ENCODE measurements at regions not wholly inside any gene's neighbourhood (a gene's known extent, or its start where the extent isn't known, plus 50 kb on each side); places are given as distances from the start of the nearest gene placed in this dataset.

GRCh38 chr6:24004062-24004461 lies 122.0 kb upstream of the NRSN1 start:
- TF ChIP-seq, protein P1, sequence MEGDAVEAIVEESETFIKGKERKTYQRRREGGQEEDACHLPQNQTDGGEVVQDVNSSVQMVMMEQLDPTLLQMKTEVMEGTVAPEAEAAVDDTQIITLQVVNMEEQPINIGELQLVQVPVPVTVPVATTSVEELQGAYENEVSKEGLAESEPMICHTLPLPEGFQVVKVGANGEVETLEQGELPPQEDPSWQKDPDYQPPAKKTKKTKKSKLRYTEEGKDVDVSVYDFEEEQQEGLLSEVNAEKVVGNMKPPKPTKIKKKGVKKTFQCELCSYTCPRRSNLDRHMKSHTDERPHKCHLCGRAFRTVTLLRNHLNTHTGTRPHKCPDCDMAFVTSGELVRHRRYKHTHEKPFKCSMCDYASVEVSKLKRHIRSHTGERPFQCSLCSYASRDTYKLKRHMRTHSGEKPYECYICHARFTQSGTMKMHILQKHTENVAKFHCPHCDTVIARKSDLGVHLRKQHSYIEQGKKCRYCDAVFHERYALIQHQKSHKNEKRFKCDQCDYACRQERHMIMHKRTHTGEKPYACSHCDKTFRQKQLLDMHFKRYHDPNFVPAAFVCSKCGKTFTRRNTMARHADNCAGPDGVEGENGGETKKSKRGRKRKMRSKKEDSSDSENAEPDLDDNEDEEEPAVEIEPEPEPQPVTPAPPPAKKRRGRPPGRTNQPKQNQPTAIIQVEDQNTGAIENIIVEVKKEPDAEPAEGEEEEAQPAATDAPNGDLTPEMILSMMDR (IDR thresholded peaks at IDR 0.05; ENCODE audit: low read length, missing control alignments): no peak
- no peak overlapping the region for H3K4me3 ChIP-seq (replicated peaks; ENCODE audit: low read depth, low read length)
- peak; percentile 0 for DNase-seq (ENCODE audit: low read depth)

DNA sequence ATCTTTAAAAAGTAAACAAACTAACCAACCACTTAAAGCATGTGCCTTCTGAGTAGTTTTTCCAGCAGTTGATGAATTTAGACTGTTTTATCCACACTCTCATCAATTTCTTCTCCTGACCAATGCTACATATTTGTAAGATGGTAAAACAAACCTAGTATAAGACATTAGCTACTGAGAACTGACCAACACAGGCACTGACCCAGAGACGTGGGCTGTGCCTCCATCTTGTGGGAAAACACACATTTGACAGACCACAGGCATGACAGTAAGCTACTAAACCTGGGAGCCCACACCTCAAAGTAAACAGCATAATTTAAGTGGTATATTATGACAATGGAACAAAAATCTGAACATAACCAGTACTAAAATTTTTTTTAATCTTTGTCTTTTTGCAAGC lies 121.4 kb upstream of the NRSN1 start:
- no peak for DNase-seq (ENCODE audit: low read depth)
- TF ChIP-seq, protein P1 (IDR thresholded peaks at IDR 0.05; ENCODE audit: low read length, missing control alignments): no peak
- no peak overlapping the region for H3K4me3 ChIP-seq (replicated peaks; ENCODE audit: low read depth, low read length)

GRCh38 chr6:24006254-24006653 lies 119.8 kb upstream of the NRSN1 start:
- TF ChIP-seq, protein P1 (IDR thresholded peaks at IDR 0.05; ENCODE audit: low read length, missing control alignments): no peak
- no peak for DNase-seq (ENCODE audit: low read depth)
- no peak overlapping the region for H3K4me3 ChIP-seq (replicated peaks; ENCODE audit: low read depth, low read length)

DNA sequence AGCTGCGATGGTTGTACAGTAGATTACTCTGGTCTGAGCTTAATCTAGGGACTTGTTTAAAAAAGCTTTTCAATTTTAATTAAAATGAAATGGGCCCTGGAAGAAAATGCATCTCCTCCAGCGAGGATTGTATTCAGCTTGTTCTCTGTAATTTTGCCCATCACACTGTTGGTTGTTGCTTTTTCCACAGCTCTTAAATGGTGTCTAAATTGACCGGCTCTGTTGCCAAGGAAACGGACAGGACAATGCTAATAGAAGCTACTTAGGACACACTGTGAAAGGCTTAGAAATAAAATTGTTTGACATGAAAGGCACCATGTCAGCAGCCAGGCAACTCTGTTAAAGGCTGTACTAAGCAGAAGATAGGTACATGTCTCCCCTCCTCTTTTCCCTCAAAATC lies 116.7 kb upstream of the NRSN1 start:
- TF ChIP-seq, protein P1 (IDR thresholded peaks at IDR 0.05; ENCODE audit: low read length, missing control alignments): no peak

DNA sequence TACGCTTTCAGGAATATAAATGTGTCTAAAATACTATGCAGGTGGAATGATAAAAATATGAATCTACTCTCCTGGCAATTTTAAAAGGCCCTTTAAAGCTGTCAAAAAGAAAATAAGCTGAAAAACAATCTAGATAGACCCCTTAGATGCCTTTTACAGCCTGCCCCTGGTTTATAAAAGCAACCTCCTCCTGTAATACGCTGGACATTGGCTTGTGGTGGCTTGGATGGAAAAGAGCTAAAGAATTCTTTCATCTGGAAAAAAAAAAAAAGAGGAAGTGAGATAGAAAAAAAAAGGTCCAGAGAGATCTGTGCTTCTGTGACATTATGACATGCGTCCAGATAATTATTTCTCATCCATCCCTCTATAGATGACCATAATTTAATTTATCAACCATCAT lies 115.9 kb upstream of the NRSN1 start:
- no peak for DNase-seq (ENCODE audit: low read depth)
- no peak overlapping the region for H3K4me3 ChIP-seq (replicated peaks; ENCODE audit: low read depth, low read length)
- TF ChIP-seq, protein P1 (IDR thresholded peaks at IDR 0.05; ENCODE audit: low read length, missing control alignments): no peak

More for the DNA sequence above, 116.7 kb upstream of the NRSN1 start:
- DNase-seq (ENCODE audit: low read depth): no peak
- no peak overlapping the region for H3K4me3 ChIP-seq (replicated peaks; ENCODE audit: low read depth, low read length)

DNA sequence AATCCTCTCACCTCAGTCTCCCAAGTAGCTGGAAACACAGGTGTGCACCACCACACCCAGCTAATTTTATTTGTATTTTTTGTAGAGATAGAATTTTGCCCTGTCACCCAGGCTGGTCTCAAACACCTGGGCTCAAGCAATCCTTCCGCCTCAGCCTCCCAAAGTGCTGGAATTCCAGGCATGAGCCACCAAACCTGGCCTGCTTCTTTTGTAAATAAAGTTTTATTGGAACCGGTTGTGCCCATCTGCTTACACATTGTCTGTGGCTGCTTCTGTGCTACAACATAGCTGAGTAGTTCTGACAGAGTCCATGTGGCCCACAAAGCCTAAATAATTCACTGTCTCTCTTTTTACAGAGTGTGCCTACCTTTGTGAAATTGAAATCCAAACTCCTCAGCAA lies 109.7 kb upstream of the NRSN1 start:
- no peak for DNase-seq (ENCODE audit: low read depth)
- H3K4me3 ChIP-seq (replicated peaks; ENCODE audit: low read depth, low read length): no peak overlapping the region
- TF ChIP-seq, protein P1 (IDR thresholded peaks at IDR 0.05; ENCODE audit: low read length, missing control alignments): no peak

DNA sequence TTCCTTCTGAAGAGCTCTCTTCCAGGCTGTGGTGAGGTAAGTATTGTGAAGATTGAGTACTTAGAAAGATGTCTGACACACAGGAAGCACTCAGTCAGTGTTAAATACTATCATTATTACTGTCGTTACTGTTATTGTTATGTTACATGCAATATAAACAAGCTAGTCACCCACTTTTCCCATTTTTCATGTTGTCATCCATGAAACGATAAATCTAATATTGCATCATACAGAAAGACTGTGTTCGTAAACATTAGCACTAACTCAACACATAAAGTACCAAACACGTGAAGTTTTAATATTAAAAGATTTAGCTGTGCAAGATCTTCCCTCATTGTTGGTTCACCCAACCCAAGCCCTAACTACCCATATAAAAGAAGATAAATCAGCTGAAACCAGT lies 109.2 kb upstream of the NRSN1 start:
- H3K4me3 ChIP-seq (replicated peaks; ENCODE audit: low read depth, low read length): no peak overlapping the region
- DNase-seq (ENCODE audit: low read depth): no peak
- TF ChIP-seq, protein P1 (IDR thresholded peaks at IDR 0.05; ENCODE audit: low read length, missing control alignments): no peak

Measured in fibroblast of pulmonary artery (primary cell).